Endothelial cell of umbilical vein (primary cell): ENCODE measurements at regions not wholly inside any gene's neighbourhood (a gene's known extent, or its start where the extent isn't known, plus 50 kb on each side); places are given as distances from the start of the nearest gene placed in this dataset.

Experiments
- CTCF ChIP-seq, 2 donors: IDR thresholded peaks; 1 replicate in 1 of 2; 2 replicates in 1 of 2; pipeline ENCODE4 v1.5.1; 2011; ENCODE audit warnings: low read length in 2 of 2, mild to moderate bottlenecking in 2 of 2, moderate library complexity in 2 of 2, control low read depth in 1 of 2, inconsistent platforms in 1 of 2, low read depth in 1 of 2; ENCODE audit not compliant: insufficient read depth in 1 of 2; ENCODE audit errors: extremely low read depth in 1 of 2
- EZH2 ChIP-seq: IDR thresholded peaks from 2 replicates; pipeline ENCODE4 v1.6.1; 2012; ENCODE audit warnings: borderline replicate concordance, low read depth, mild to moderate bottlenecking, moderate library complexity, low read length, inconsistent platforms; ENCODE audit not compliant: severe bottlenecking

GRCh38 chr13:84821261-84821660 is 939.0 kb upstream of the SLITRK1 start:
- TF ChIP-seq CTCF (IDR thresholded peaks at IDR 0.05; ENCODE audit: extremely low read depth in 1 of 2, insufficient read depth in 1 of 2, low read depth in 1 of 2, low read length in 2 of 2) (no peak), EZH2 (no peak)
